RWPE1 (cell line): ENCODE measurements at regions not wholly inside any gene's neighbourhood (a gene's known extent, or its start where the extent isn't known, plus 50 kb on each side); places are given as distances from the start of the nearest gene placed in this dataset.

Source experiments
- CTCF ChIA-PET: fragments of 350-600 bp; sonication (Branson Sonifier 250); formaldehyde crosslinking; extraction: SDS; loops from one replicate; lab custom pipeline; 2021; lab: Yijun Ruan, JAX
- POLR2A ChIA-PET: fragments of 400-600 bp; formaldehyde crosslinking; extraction: SDS; loops from one replicate; lab custom pipeline; 2020; ENCODE audit warnings: antibody characterized with exemption; ENCODE audit not compliant: low non-redundant PET; lab: Yijun Ruan, JAX
- DNase-seq: peaks from one replicate; pipeline ENCODE4 v3.0.0; 2012; ENCODE audit warnings: low spot score
- H3K27ac ChIP-seq: fragments of 450-650 bp; 2 replicates; pipeline ENCODE4 v1.5.1; 2017
- TF ChIP-seq, protein P1 (sequence below): fragments of 450-650 bp; conservative IDR thresholded peaks from 2 replicates; pipeline ENCODE4 v1.5.1; 2017; ENCODE audit warnings: low read depth, mild to moderate bottlenecking

DNA sequence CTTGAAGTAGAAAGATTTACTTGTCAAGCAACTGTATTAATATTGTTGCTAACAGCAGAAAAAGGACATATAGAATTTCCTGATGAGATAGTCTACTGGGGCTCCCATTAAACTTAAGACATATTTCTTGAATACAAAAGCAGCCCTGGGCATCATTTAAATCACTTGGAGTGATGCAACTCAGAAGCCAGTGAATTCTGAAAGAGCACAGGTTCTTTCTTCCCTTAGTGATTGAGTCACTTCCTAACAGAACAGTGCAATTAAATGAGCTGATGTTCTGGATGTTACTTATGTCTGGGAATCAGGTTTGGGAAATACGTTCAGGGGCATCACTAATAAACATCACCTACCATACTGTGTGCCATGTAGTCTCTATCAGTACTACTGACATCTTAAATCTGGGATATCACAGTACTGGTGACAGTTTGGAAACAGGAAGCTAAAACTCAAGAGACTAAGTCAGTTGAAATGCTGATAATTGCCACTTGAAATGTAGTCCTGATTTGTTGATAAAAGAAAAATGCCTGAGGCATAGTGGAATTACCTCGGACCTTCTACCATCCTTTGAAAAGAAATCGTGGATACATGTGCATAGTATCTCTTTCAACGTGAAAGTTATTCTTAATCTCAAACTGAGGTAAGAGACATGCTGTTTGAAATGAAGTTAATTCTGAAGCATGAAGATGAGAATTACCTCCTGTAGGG is 249.2 kb upstream of the GPRIN3 start:
- CTCF ChIA-PET = interaction anchor here (0.6 kb wide), 1 partner anchor 557 kb away, joined by 3 read pairs; no protein-coding TSS in a partner anchor
- DNase-seq = no peak
- TF ChIP-seq, protein P1, sequence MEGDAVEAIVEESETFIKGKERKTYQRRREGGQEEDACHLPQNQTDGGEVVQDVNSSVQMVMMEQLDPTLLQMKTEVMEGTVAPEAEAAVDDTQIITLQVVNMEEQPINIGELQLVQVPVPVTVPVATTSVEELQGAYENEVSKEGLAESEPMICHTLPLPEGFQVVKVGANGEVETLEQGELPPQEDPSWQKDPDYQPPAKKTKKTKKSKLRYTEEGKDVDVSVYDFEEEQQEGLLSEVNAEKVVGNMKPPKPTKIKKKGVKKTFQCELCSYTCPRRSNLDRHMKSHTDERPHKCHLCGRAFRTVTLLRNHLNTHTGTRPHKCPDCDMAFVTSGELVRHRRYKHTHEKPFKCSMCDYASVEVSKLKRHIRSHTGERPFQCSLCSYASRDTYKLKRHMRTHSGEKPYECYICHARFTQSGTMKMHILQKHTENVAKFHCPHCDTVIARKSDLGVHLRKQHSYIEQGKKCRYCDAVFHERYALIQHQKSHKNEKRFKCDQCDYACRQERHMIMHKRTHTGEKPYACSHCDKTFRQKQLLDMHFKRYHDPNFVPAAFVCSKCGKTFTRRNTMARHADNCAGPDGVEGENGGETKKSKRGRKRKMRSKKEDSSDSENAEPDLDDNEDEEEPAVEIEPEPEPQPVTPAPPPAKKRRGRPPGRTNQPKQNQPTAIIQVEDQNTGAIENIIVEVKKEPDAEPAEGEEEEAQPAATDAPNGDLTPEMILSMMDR = no peak
- POLR2A ChIA-PET = no interaction called here
- H3K27ac ChIP-seq = no peak overlapping the region

DNA sequence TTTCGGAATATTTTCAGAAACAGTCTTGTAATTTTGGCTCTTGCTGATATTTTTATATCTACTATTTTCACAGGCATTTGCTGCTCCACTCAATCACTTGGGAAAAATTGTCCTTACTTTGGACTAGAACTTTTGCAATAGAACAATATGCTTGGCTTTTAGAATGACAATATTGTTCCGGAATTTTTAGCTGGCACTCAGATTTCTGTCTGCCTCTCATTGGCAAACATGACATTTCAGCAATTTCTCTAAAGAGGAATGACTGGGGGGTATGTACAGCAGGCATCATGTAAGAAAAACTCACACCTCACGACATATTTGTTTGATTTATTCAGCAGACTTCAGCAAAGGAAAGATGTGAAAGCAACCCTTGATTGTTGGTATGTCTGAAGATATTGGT is 243.6 kb upstream of the GPRIN3 start:
- H3K27ac ChIP-seq = no peak overlapping the region
- ChIA-PET POLR2A (no interaction called here), CTCF (no interaction called here)
- TF ChIP-seq, protein P1 = no peak
- no peak for DNase-seq

DNA sequence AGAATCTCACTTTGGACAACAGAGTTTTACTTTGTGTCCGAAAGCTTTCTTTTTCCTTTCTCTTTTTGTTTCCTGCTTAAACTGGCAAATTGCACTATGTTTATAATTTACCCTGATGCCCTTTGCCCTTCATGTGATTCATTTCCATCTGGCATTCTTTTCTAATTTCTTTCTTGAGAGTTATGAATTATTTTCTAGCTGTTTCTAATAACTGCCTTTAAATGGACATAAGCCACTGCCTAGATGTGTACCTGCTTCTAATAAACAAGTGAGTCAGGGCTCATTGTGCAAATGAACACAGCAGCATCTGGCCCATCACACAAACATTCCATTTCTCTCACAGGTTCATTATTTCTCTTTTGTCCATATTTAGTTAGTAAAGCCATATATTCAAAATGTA is 242.3 kb upstream of the GPRIN3 start:
- TF ChIP-seq, protein P1 = no peak
- ChIA-PET CTCF (interaction anchor here (0.7 kb wide), 1 partner anchor 369 kb away, joined by 6 read pairs; no protein-coding TSS in a partner anchor), POLR2A (no interaction called here)
- no peak overlapping the region for H3K27ac ChIP-seq
- DNase-seq = no peak

DNA sequence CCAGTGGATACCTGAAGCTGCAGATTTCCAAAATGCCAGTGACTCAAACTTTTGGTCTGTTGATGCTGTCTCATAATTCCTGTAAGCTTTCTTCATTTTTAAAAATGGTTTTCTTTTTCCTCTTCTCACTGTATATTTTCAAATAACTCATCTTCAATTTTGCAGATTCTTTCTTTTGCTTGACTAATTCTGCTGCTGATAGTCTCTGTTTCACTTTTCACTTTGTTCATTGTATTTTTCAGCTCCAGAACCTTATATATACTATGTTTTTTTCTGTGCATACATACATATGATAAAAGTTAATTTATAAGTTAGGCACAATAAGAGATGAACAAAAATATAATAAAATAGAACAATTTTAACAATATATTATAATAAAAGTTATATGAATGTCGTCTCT is 237.7 kb upstream of the GPRIN3 start:
- H3K27ac ChIP-seq = no peak overlapping the region
- ChIA-PET CTCF (no interaction called here), POLR2A (no interaction called here)
- TF ChIP-seq, protein P1 = no peak
- no peak for DNase-seq

DNA sequence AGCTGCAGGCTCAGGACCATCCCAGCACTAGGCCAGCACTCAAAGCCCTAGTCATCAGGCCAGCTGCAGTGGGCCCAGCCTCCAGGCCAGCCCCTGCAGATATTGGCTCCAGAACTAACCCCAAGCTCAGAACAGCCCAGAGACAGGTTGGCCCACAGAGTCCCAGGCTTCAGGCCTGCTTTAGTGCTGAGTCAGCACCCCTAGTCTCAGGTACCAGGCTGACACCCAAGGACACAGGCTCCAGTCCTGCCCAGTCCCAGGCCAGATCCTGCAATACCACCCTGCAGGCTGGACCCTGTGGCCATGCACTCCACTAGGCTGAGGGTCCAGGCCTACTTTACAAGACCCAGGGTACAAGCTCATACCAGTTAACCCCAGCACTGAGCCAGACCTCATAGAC is 234.4 kb upstream of the GPRIN3 start:
- no peak overlapping the region for H3K27ac ChIP-seq
- TF ChIP-seq, protein P1 = no peak
- ChIA-PET POLR2A (no interaction called here), CTCF (no interaction called here)
- DNase-seq = no peak

DNA sequence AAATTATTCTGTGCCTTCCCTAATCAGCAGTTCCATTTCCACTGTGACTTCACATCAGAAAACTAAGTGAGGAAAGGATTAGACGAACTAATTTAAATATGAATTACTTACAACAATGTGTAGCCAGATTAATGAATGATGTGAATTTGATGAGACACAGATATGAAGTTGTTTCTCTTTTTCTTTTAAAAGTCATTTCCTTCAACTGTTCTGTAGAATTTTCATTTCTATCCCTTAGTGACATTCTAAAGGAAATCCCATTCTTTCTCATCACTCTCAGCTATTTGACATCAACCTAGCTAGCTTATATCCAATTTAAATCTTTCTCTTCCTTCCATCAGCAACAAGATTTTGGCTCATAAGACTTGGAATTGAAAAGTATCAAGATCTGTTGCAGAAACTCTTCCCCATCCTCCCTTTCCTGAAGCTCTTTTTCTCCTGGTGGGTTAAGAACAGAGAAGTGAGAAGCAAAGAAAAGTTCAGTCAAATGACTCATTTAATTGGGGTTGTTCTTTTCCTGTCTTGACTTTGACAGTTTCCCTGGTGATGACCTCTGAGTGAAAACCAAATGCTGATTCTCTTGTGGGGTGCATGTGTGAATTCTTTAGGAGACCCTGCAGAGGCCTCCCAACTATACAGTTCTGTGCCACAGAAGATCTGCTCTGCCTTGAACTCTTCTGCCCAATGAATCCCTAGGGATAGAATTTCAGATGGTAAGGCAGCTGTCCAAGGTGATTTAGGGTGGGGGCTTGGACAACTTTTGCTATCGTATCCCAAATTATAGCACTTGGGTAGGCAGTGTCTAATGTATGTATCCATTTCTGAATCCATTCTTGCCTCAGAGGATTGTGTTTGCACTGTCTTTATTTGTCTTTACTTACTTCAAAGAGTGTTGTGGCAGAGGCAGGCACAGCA is 232.5 kb upstream of the GPRIN3 start:
- ChIA-PET POLR2A (no interaction called here), CTCF (interaction anchor here (0.7 to 1.4 kb wide), 2 partner anchors 20 to 129 kb away, joined by 3 to 5 read pairs; no protein-coding TSS in a partner anchor)
- DNase-seq = no peak
- no peak overlapping the region for H3K27ac ChIP-seq
- TF ChIP-seq, protein P1 = no peak
